ENCODE measurements at regions not wholly inside any gene's neighbourhood (a gene's known extent, or its start where the extent isn't known, plus 50 kb on each side); places are given as distances from the start of the nearest gene placed in this dataset.

- Mint-ChIP-seq H3K36me3 (no peaks in the 10 kb centered on the region), H3K4me1 (no peaks in the 10 kb centered on the region)
These were observed 287.9 kb upstream of the SEMA3A start for GRCh38 chr7:84482476-84482875.

DNA sequence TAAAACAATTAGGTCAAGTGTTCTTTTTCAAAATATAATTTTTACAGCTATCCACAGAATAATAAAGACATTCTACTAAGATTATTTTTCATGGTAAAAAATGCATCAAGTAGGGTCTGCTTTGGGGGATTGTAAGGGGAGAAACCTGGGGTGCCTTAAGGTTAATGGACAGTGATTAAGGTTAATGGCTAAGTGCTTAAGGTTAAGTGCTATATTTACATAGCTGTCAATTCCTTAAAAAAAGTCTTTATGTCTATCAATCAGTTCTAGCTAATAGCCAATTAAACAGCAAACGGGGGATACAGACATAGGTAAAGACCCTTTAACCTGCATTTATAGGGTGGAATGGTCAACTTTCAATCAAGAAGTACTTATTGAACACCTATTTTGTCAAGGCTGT is 284.5 kb upstream of the SEMA3A start:
- H3K4me1 Mint-ChIP-seq: no peaks in the 10 kb centered on the region
- H3K4me3 Mint-ChIP-seq: no peak overlapping the region
- no peak overlapping the region for H3K27ac Mint-ChIP-seq
- ATAC-seq (no peak), DNase-seq (ENCODE audit: low spot score in 2 of 2) (no peak)
- no peaks in the 10 kb centered on the region for H3K9me3 Mint-ChIP-seq
- H3K36me3 Mint-ChIP-seq: no peaks in the 10 kb centered on the region

More at GRCh38 chr7:84482476-84482875, 287.9 kb upstream of the SEMA3A start:
- Mint-ChIP-seq H3K4me3 (no peak overlapping the region), H3K27ac (no peak overlapping the region), H3K9me3 (no peaks in the 10 kb centered on the region)
- ATAC-seq (no peak), DNase-seq (ENCODE audit: low spot score in 2 of 2) (no peak)

GRCh38 chr7:84477786-84478478 is 283.3 kb upstream of the SEMA3A start:
- H3K36me3 Mint-ChIP-seq: no peaks in the 10 kb centered on the region
- H3K9me3 Mint-ChIP-seq: no peaks in the 10 kb centered on the region
- H3K4me3 Mint-ChIP-seq: no peak overlapping the region
- H3K4me1 Mint-ChIP-seq: no peaks in the 10 kb centered on the region
- no peak for DNase-seq (ENCODE audit: low spot score in 2 of 2)
- H3K27ac Mint-ChIP-seq: no peak overlapping the region
- ATAC-seq: no peak

GRCh38 chr7:84474436-84474835 is 279.8 kb upstream of the SEMA3A start:
- Mint-ChIP-seq H3K4me3 (no peak overlapping the region), H3K9me3 (no peaks in the 10 kb centered on the region), H3K36me3 (no peaks in the 10 kb centered on the region), H3K27ac (no peak overlapping the region), H3K4me1 (no peaks in the 10 kb centered on the region)
- ATAC-seq (no peak), DNase-seq (ENCODE audit: low spot score in 2 of 2) (no peak)

- ATAC-seq (no peak), DNase-seq (ENCODE audit: low spot score in 2 of 2) (no peak)
These were observed 277.0 kb upstream of the SEMA3A start for GRCh38 chr7:84471576-84471975.

DNA sequence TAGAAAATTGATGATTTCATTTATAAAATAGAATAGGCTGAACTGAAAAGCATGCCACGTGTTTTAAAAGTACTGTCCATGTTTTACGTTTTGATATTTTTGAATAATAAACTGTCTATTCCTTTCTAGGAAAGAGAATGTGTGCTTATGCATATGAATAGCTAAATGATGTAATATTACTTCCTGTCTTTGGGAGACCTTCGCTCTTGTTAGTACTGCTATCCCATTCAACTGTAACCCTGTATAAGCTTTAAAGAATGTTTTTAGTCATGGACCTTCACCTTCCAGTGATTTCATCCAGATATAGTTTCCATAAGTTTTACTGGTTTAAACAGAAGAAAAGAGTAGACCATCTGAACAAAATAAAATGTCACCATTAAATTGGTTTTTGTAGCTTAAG is 274.4 kb upstream of the SEMA3A start:
- H3K27ac Mint-ChIP-seq: no peak overlapping the region

More at GRCh38 chr7:84471576-84471975, 277.0 kb upstream of the SEMA3A start:
- no peaks in the 10 kb centered on the region for H3K4me1 Mint-ChIP-seq
- no peak overlapping the region for H3K4me3 Mint-ChIP-seq
- H3K27ac Mint-ChIP-seq: no peak overlapping the region
- no peaks in the 10 kb centered on the region for H3K36me3 Mint-ChIP-seq
- H3K9me3 Mint-ChIP-seq: peaks cover 7% of the 10 kb centered on the region

DNA sequence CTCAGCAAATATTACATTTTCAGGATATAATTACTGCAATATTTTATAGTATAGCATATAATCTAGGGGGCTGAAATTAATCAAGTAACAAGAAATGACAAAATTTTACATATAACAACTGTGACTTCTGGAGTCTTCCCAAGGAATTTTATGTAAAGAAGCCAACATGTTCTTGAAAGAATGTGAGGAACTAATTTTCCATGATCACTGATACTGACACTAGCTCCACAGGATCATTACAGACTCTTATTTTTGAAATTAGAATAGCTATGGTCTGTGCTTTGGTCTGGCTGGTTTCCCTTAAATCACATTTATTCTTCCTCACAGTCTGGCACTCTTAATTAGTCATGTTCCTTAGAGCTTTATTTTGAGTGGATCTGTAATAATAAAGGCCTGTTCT is 267.7 kb upstream of the SEMA3A start:
- H3K27ac Mint-ChIP-seq: no peak overlapping the region
- peaks cover 25% of the 10 kb centered on the region for H3K9me3 Mint-ChIP-seq
- ATAC-seq (no peak), DNase-seq (ENCODE audit: low spot score in 2 of 2) (no peak)
- H3K4me1 Mint-ChIP-seq: no peaks in the 10 kb centered on the region
- H3K36me3 Mint-ChIP-seq: no peaks in the 10 kb centered on the region
- no peak overlapping the region for H3K4me3 Mint-ChIP-seq

More for the DNA sequence above, 274.4 kb upstream of the SEMA3A start:
- H3K9me3 Mint-ChIP-seq: peaks cover 18% of the 10 kb centered on the region
- H3K36me3 Mint-ChIP-seq: no peaks in the 10 kb centered on the region
- no peak for DNase-seq (ENCODE audit: low spot score in 2 of 2)
- H3K4me1 Mint-ChIP-seq: no peaks in the 10 kb centered on the region
- no peak overlapping the region for H3K4me3 Mint-ChIP-seq
- ATAC-seq: no peak

GRCh38 chr7:84461093-84461492 is 266.5 kb upstream of the SEMA3A start:
- no peak overlapping the region for H3K4me3 Mint-ChIP-seq
- no peaks in the 10 kb centered on the region for H3K4me1 Mint-ChIP-seq
- DNase-seq (ENCODE audit: low spot score in 2 of 2) (no peak), ATAC-seq (no peak)
- H3K36me3 Mint-ChIP-seq: no peaks in the 10 kb centered on the region
- H3K27ac Mint-ChIP-seq: no peak overlapping the region
- peaks cover 22% of the 10 kb centered on the region for H3K9me3 Mint-ChIP-seq

DNA sequence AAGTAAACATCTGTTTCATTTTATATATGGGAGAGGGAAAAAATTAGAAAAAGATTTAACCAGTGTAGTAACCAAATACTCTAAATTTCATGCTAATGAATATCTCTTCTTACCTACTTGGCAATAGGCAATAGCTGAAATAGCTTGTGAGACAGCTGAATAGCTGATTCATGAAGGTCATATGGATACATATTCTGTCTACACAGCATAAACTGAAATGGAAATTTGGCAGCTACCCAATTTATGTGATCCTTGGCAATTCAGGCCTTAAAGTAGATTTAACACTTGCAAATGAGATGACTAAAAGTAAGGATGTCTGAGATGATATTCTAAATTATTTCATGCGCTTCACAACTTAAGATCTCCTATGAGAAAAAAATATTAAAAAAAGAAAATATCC is 261.2 kb upstream of the SEMA3A start:
- DNase-seq (ENCODE audit: low spot score in 2 of 2): no peak
- Mint-ChIP-seq H3K36me3 (no peaks in the 10 kb centered on the region), H3K27ac (no peak overlapping the region)

GRCh38 chr7:84454174-84454959 is 259.8 kb upstream of the SEMA3A start:
- no peaks in the 10 kb centered on the region for H3K4me1 Mint-ChIP-seq
- H3K27ac Mint-ChIP-seq: no peak overlapping the region
- H3K4me3 Mint-ChIP-seq: no peak overlapping the region
- H3K36me3 Mint-ChIP-seq: no peaks in the 10 kb centered on the region
- H3K9me3 Mint-ChIP-seq: peaks cover 13% of the 10 kb centered on the region
- ATAC-seq: no peak
- DNase-seq (ENCODE audit: low spot score in 2 of 2): no peak

More for the DNA sequence above, 261.2 kb upstream of the SEMA3A start:
- H3K4me3 Mint-ChIP-seq: no peak overlapping the region
- ATAC-seq: no peak
- peaks cover 10% of the 10 kb centered on the region for H3K9me3 Mint-ChIP-seq
- no peaks in the 10 kb centered on the region for H3K4me1 Mint-ChIP-seq

GRCh38 chr7:84452618-84453017 is 258.0 kb upstream of the SEMA3A start:
- DNase-seq (ENCODE audit: low spot score in 2 of 2) (no peak), ATAC-seq (no peak)
- H3K9me3 Mint-ChIP-seq: peaks cover 10% of the 10 kb centered on the region
- no peaks in the 10 kb centered on the region for H3K36me3 Mint-ChIP-seq
- H3K4me3 Mint-ChIP-seq: no peak overlapping the region
- no peaks in the 10 kb centered on the region for H3K4me1 Mint-ChIP-seq
- H3K27ac Mint-ChIP-seq: no peak overlapping the region

GRCh38 chr7:84450772-84451171 is 256.2 kb upstream of the SEMA3A start:
- H3K27ac Mint-ChIP-seq: no peak overlapping the region
- peaks cover 10% of the 10 kb centered on the region for H3K9me3 Mint-ChIP-seq
- H3K36me3 Mint-ChIP-seq: no peaks in the 10 kb centered on the region
- no peak overlapping the region for H3K4me3 Mint-ChIP-seq
- DNase-seq (ENCODE audit: low spot score in 2 of 2): no peak
- no peaks in the 10 kb centered on the region for H3K4me1 Mint-ChIP-seq
- ATAC-seq: no peak

- DNase-seq (ENCODE audit: low spot score in 2 of 2) (no peak), ATAC-seq (no peak)
- no peaks in the 10 kb centered on the region for H3K4me1 Mint-ChIP-seq
- H3K27ac Mint-ChIP-seq: no peak overlapping the region
- H3K4me3 Mint-ChIP-seq: no peak overlapping the region
- peaks cover 16% of the 10 kb centered on the region for H3K9me3 Mint-ChIP-seq
- no peaks in the 10 kb centered on the region for H3K36me3 Mint-ChIP-seq
These were observed 253.2 kb upstream of the SEMA3A start for GRCh38 chr7:84447636-84448293.

- peaks cover 16% of the 10 kb centered on the region for H3K9me3 Mint-ChIP-seq
These were observed 252.4 kb upstream of the SEMA3A start for GRCh38 chr7:84446991-84447480.

DNA sequence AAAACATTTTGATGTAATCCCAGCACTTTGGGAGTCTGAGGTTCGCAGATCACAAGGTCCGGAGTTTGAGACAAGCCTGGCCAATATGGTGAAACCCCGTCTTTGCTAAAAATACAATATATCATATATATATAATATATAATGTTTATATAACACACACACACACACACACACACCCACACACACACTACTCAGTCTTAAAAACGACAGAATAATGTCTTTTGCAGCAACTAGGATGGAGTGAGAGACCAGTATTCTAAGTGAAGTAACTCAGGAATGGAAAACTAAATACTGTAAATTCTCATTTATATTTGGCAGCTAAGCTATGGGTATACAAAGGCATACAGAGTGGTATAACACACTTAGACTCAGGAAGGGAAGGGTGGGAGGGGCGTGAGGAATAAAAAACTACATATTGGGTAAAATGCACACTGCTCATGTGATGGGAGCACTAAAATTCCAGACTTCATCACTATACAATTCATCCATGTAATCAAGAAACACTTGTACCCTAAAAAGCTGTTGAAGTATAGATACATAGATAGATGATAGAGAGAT is 231.2 kb upstream of the SEMA3A start:
- no peak overlapping the region for H3K27ac Mint-ChIP-seq
- H3K4me1 Mint-ChIP-seq: no peaks in the 10 kb centered on the region
- no peak for DNase-seq (ENCODE audit: low spot score in 2 of 2)
- ATAC-seq: no peak
- H3K36me3 Mint-ChIP-seq: no peaks in the 10 kb centered on the region
- no peak overlapping the region for H3K4me3 Mint-ChIP-seq
- peaks cover 11% of the 10 kb centered on the region for H3K9me3 Mint-ChIP-seq

More at GRCh38 chr7:84446991-84447480, 252.4 kb upstream of the SEMA3A start:
- Mint-ChIP-seq H3K4me1 (no peaks in the 10 kb centered on the region), H3K36me3 (no peaks in the 10 kb centered on the region), H3K27ac (no peak overlapping the region), H3K4me3 (no peak overlapping the region)
- DNase-seq (ENCODE audit: low spot score in 2 of 2) (no peak), ATAC-seq (peak; percentile 26)

Measured in stimulated activated effector memory CD8-positive, alpha-beta T cell treated with anti-CD3 and anti-CD28 coated beads, Interleukin-12 subunit alpha, Interleukin-12 subunit beta, amount 100 ng/mL, for 72 hours (primary cell).